ENCODE measurements at regions not wholly inside any gene's neighbourhood (a gene's known extent, or its start where the extent isn't known, plus 50 kb on each side); places are given as distances from the start of the nearest gene placed in this dataset.

GRCh38 chr4:81330018-81330417 lies 115.0 kb upstream of the PRKG2 start:
- TF ChIP-seq FOXM1 (IDR thresholded peaks at IDR 0.05; ENCODE audit: low read depth) (no peak), PBX3 (IDR thresholded peaks at IDR 0.05) (no peak), RAD21 (IDR thresholded peaks at IDR 0.05; ENCODE audit: low read length) (no peak), CTCF (IDR thresholded peaks at IDR 0.05) (no peak), RFX5 (IDR thresholded peaks at IDR 0.05; ENCODE audit: low read length) (no peak), POLR2AphosphoS5 (IDR thresholded peaks at IDR 0.05; ENCODE audit: low read depth, low read length) (no peak), GATA2 (CRISPR knock-in tag; IDR thresholded peaks at IDR 0.05) (no peak), EP300 (IDR thresholded peaks at IDR 0.05; ENCODE audit: borderline replicate concordance in 1 of 2, low read depth in 1 of 2, low read length in 1 of 2) (no peak)
